Thyroid gland (tissue), 4 donors: ENCODE measurements at regions not wholly inside any gene's neighbourhood (a gene's known extent, or its start where the extent isn't known, plus 50 kb on each side); places are given as distances from the start of the nearest gene placed in this dataset.

Experiments
- POLR2A ChIP-seq, 2 donors: fragments of 450-650 bp; IDR thresholded peaks; one replicate each; pipeline ENCODE4 v1.6.1; 2017; ENCODE audit warnings: antibody characterized with exemption in 2 of 2, mild to moderate bottlenecking in 2 of 2, moderate library complexity in 1 of 2
- TF ChIP-seq, protein P1 (sequence below), 6 experiments: fragments of 200-600 bp in 3 of 6; fragments of 450-650 bp in 3 of 6; sonication (generic) in 3 of 6; IDR thresholded peaks; one replicate each; pipeline ENCODE4 v1.5.1; 2016 to 2019; ENCODE audit warnings: antibody characterized with exemption in 6 of 6, mild to moderate bottlenecking in 2 of 6, inconsistent platforms in 1 of 6, moderate library complexity in 1 of 6

- TF ChIP-seq POLR2A (IDR thresholded peaks at IDR 0.05): no peak
- TF ChIP-seq, protein P1, sequence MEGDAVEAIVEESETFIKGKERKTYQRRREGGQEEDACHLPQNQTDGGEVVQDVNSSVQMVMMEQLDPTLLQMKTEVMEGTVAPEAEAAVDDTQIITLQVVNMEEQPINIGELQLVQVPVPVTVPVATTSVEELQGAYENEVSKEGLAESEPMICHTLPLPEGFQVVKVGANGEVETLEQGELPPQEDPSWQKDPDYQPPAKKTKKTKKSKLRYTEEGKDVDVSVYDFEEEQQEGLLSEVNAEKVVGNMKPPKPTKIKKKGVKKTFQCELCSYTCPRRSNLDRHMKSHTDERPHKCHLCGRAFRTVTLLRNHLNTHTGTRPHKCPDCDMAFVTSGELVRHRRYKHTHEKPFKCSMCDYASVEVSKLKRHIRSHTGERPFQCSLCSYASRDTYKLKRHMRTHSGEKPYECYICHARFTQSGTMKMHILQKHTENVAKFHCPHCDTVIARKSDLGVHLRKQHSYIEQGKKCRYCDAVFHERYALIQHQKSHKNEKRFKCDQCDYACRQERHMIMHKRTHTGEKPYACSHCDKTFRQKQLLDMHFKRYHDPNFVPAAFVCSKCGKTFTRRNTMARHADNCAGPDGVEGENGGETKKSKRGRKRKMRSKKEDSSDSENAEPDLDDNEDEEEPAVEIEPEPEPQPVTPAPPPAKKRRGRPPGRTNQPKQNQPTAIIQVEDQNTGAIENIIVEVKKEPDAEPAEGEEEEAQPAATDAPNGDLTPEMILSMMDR (IDR thresholded peaks at IDR 0.05): no peak
Measured at GRCh38 chr4:41461780-41462307, 76.1 kb upstream of the LIMCH1 start.
